SU-DHL-6 (cell line): ENCODE measurements at regions not wholly inside any gene's neighbourhood (a gene's known extent, or its start where the extent isn't known, plus 50 kb on each side); places are given as distances from the start of the nearest gene placed in this dataset.

Experiments
- H2AFZ ChIP-seq: fragments of 200-600 bp; sonication (generic); 2 replicates; pipeline ENCODE4 v1.6.1; 2014; ENCODE audit warnings: low read depth, mild to moderate bottlenecking, moderate library complexity, mixed read lengths, antibody characterized with exemption, low read length; ENCODE audit not compliant: severe bottlenecking
- H3F3A ChIP-seq: fragments of 200-600 bp; shearing (Covaris generic); 2 replicates; pipeline ENCODE4 v1.6.0; 2016; ENCODE audit warnings: antibody characterized with exemption, mild to moderate bottlenecking; ENCODE audit not compliant: insufficient read depth
- H3K27ac ChIP-seq: fragments of 200-600 bp; sonication (generic); 2 replicates; pipeline ENCODE4 v1.5.1; 2016; ENCODE audit warnings: low read depth, mild to moderate bottlenecking, low read length, moderate library complexity, mixed read lengths
- H3K27me3 ChIP-seq: fragments of 200-600 bp; sonication (generic), shearing (Covaris generic); 2 replicates; pipeline ENCODE4 v1.6.0; 2014; ENCODE audit warnings: mild to moderate bottlenecking, low read length
- H3K36me3 ChIP-seq: fragments of 200-600 bp; sonication (generic); 2 replicates; pipeline ENCODE4 v1.6.1; 2014; ENCODE audit warnings: mild to moderate bottlenecking, low read length, mixed read lengths
- H3K4me2 ChIP-seq: fragments of 300-600, 200-600 bp; shearing (Covaris generic), sonication (generic); 2 replicates; pipeline ENCODE4 v1.6.0; 2014; ENCODE audit warnings: low read length, low read depth, mild to moderate bottlenecking; ENCODE audit not compliant: poor library complexity, severe bottlenecking
- H3K4me3 ChIP-seq: fragments of 200-600 bp; sonication (generic); 2 replicates; pipeline ENCODE4 v1.5.1; 2014; ENCODE audit warnings: antibody characterized with exemption, low read length, mild to moderate bottlenecking, mixed read lengths; ENCODE audit not compliant: insufficient read depth, poor library complexity, severe bottlenecking
- H3K79me2 ChIP-seq: fragments of 200-600 bp; sonication (generic); 2 replicates; pipeline ENCODE4 v1.6.1; 2014; ENCODE audit warnings: mild to moderate bottlenecking, low read length, moderate library complexity; ENCODE audit not compliant: insufficient read depth
- H3K9ac ChIP-seq: fragments of 200-600 bp; sonication (generic); 2 replicates; pipeline ENCODE4 v1.7.0; 2014; ENCODE audit warnings: mild to moderate bottlenecking, low read length
- H3K9me2 ChIP-seq: fragments of 200-600 bp; sonication (generic); replicated peaks from 2 replicates; pipeline ENCODE4 v1.6.1; 2014; ENCODE audit warnings: low read length; ENCODE audit not compliant: insufficient read depth
- H3K9me3 ChIP-seq: fragments of 200-600 bp; sonication (generic); 2 replicates; pipeline ENCODE4 v1.6.1; 2014; ENCODE audit warnings: low read length, mixed read lengths; ENCODE audit not compliant: insufficient read depth
- H4K20me1 ChIP-seq: fragments of 200-600 bp; sonication (generic); 2 replicates; pipeline ENCODE4 v1.6.1; 2014; ENCODE audit warnings: low read depth, mild to moderate bottlenecking, antibody characterized with exemption, low read length, moderate library complexity, mixed read lengths
- EZH2phosphoT487 ChIP-seq: fragments of 200-600 bp; sonication (generic), shearing (Covaris generic); conservative IDR thresholded peaks from 2 replicates; pipeline ENCODE4 v1.6.1; 2018; ENCODE audit warnings: mild to moderate bottlenecking, antibody characterized with exemption, low read length, moderate library complexity, mixed read lengths
- TF ChIP-seq, protein P1 (sequence below): fragments of 200-600 bp; sonication (generic); IDR thresholded peaks from one replicate; pipeline ENCODE4 v1.5.1; 2017; ENCODE audit warnings: antibody characterized with exemption, mild to moderate bottlenecking, low read length, moderate library complexity; ENCODE audit not compliant: insufficient read depth, poor library complexity, severe bottlenecking

DNA sequence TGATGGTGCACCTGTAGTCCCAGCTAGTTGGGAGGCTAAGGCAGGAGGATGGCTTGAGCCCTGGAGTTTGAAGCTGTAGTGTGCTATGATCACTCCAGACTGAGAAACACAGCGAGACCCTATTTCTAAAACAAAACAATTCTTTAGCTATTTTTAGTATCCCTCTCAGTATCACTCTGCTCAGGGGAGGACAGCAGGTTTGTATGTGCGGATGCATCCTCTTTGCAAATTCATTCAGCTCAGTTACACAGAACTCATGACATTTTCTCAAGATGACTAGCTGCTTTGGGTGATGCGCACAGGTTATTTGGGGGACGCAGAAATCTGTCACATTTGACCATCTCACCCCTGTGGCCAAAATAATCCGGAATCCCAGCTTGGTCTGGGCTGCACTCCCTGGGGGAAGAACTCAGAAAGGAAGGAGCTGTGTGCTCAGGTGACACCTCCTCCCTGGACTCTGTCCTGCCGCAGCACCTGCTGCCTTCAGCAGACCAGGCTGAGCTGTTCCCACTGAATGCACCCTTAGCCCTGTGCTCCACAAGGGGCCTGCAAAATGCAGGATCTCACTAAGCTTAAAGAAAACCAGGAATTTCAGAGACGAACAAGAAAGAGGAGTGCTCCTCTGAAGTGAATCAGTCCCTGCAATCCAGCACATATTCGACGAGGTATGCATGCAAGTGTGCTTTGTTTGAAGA, 89.5 kb upstream of the PGBD5 start:
- H3K27ac ChIP-seq = no peak overlapping the region
- H3K36me3 ChIP-seq = no peaks in the 10 kb centered on the region
- no peaks in the 10 kb centered on the region for H4K20me1 ChIP-seq
- no peaks in the 10 kb centered on the region for H3K9me2 ChIP-seq
- no peak overlapping the region for H3K4me2 ChIP-seq
- H2AFZ ChIP-seq = no peak overlapping the region
- no peaks in the 10 kb centered on the region for H3K27me3 ChIP-seq
- no peaks in the 10 kb centered on the region for H3F3A ChIP-seq
- H3K79me2 ChIP-seq = no peaks in the 10 kb centered on the region
- no peaks in the 10 kb centered on the region for H3K9me3 ChIP-seq
- no peak overlapping the region for H3K4me3 ChIP-seq
- TF ChIP-seq, protein P1, sequence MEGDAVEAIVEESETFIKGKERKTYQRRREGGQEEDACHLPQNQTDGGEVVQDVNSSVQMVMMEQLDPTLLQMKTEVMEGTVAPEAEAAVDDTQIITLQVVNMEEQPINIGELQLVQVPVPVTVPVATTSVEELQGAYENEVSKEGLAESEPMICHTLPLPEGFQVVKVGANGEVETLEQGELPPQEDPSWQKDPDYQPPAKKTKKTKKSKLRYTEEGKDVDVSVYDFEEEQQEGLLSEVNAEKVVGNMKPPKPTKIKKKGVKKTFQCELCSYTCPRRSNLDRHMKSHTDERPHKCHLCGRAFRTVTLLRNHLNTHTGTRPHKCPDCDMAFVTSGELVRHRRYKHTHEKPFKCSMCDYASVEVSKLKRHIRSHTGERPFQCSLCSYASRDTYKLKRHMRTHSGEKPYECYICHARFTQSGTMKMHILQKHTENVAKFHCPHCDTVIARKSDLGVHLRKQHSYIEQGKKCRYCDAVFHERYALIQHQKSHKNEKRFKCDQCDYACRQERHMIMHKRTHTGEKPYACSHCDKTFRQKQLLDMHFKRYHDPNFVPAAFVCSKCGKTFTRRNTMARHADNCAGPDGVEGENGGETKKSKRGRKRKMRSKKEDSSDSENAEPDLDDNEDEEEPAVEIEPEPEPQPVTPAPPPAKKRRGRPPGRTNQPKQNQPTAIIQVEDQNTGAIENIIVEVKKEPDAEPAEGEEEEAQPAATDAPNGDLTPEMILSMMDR = no peak
- TF ChIP-seq EZH2phosphoT487 = no peak
- no peak overlapping the region for H3K9ac ChIP-seq

DNA sequence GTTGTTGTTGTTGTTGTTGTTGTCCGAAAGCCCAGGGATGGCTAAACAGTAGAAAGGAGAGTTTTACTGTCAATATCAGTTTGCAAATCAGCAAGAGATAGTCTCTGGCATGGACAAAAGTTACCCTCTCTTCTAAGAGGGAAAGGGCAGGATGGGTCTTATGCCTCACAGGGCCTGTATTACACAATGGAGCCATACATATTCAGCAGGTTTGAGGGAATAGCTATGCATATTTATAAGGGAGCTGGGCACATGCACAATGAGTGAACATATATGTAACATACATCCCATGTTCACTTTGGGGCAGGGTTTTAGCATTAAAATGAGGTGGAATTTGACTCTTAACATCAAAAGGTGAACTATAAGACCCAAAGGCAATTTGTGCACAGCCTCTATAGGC, 84.4 kb upstream of the PGBD5 start:
- no peak overlapping the region for H2AFZ ChIP-seq
- no peaks in the 10 kb centered on the region for H3K27me3 ChIP-seq
- H3K36me3 ChIP-seq = no peaks in the 10 kb centered on the region
- no peak overlapping the region for H3K4me3 ChIP-seq
- H3K9me2 ChIP-seq = no peaks in the 10 kb centered on the region
- no peak overlapping the region for H3K4me2 ChIP-seq
- no peaks in the 10 kb centered on the region for H3F3A ChIP-seq
- H3K27ac ChIP-seq = no peak overlapping the region
- H3K9ac ChIP-seq = no peak overlapping the region
- H3K79me2 ChIP-seq = no peaks in the 10 kb centered on the region
- no peaks in the 10 kb centered on the region for H3K9me3 ChIP-seq
- H4K20me1 ChIP-seq = no peaks in the 10 kb centered on the region
- TF ChIP-seq EZH2phosphoT487 = no peak
- TF ChIP-seq, protein P1 = no peak

DNA sequence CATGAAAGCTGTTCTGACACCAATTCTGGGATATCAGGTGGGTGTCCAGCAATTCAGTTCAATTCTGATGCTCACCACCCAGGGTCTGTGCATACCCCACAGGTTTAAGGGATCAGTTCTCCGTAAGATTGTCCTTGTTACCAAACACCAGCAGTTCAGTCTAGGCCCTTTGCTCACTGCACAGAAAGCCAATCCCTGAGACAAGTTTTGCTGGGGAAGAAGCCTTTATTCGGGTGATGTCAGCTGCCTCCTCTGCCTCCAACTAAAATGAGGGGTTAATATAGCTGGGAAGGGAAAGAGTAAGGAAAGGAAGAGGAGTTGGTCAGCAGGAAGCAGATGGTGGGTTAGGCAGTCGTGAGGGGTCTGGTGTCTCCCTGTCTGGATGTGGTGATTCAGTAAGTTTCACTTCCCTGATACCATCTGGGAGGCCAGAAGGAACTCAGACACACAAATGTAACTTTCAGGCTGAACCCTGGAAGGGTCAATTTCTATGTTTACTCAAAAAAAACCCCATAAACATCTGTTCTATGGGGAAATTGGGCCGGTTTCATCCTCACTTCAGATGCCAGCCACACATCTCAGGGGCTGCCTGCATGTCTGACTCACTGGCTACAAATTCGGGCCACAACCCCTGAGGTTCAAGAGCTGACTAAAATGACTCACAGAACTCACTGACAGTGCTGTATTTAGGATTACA, 83.3 kb upstream of the PGBD5 start:
- TF ChIP-seq, protein P1 = no peak
- no peak for TF ChIP-seq EZH2phosphoT487
- no peak overlapping the region for H3K9ac ChIP-seq
- H2AFZ ChIP-seq = no peak overlapping the region
- H3K36me3 ChIP-seq = no peaks in the 10 kb centered on the region
- H3K27ac ChIP-seq = no peak overlapping the region
- no peaks in the 10 kb centered on the region for H3K9me3 ChIP-seq
- H3K9me2 ChIP-seq = no peaks in the 10 kb centered on the region
- H3K4me3 ChIP-seq = no peak overlapping the region
- no peaks in the 10 kb centered on the region for H4K20me1 ChIP-seq
- no peaks in the 10 kb centered on the region for H3K27me3 ChIP-seq
- H3K4me2 ChIP-seq = no peak overlapping the region
- no peaks in the 10 kb centered on the region for H3K79me2 ChIP-seq
- H3F3A ChIP-seq = no peaks in the 10 kb centered on the region
